ACC112 (cell line): ENCODE measurements at regions not wholly inside any gene's neighbourhood (a gene's known extent, or its start where the extent isn't known, plus 50 kb on each side); places are given as distances from the start of the nearest gene placed in this dataset.

Experiments
- H2AFZ ChIP-seq: fragments of 200-600 bp; sonication (generic); one replicate; pipeline ENCODE4 v1.6.0; 2017; ENCODE audit warnings: antibody characterized with exemption, low read length; ENCODE audit not compliant: unreplicated experiment
- H3K27ac ChIP-seq: fragments of 200-600 bp; sonication (generic); 2 replicates; pipeline ENCODE4 v1.5.1; 2014; ENCODE audit warnings: low read depth, mild to moderate bottlenecking, antibody characterized with exemption, low read length, moderate library complexity
- H3K27me3 ChIP-seq: fragments of 200-600 bp; sonication (generic); 2 replicates; pipeline ENCODE4 v1.6.1; 2014; ENCODE audit warnings: mild to moderate bottlenecking, antibody characterized with exemption, low read length, moderate library complexity, mixed read lengths; ENCODE audit not compliant: insufficient read depth
- H3K36me3 ChIP-seq: fragments of 200-600 bp; sonication (generic); 2 replicates; pipeline ENCODE4 v1.6.1; 2016; ENCODE audit warnings: mild to moderate bottlenecking, antibody characterized with exemption, low read length, moderate library complexity, mixed read lengths; ENCODE audit not compliant: insufficient read depth
- H3K4me1 ChIP-seq: fragments of 200-600 bp; sonication (generic); one replicate; pipeline ENCODE4 v1.6.1; 2016; ENCODE audit warnings: low read length, mixed read lengths; ENCODE audit not compliant: insufficient read depth, unreplicated experiment, control insufficient read depth
- H3K4me3 ChIP-seq: fragments of 200-600 bp; sonication (generic); 2 replicates; pipeline ENCODE4 v1.5.1; 2014; ENCODE audit warnings: mild to moderate bottlenecking, low read depth, low read length
- H3K79me2 ChIP-seq: fragments of 200-600 bp; sonication (generic); one replicate; pipeline ENCODE4 v1.6.0; 2016; ENCODE audit warnings: low read length; ENCODE audit not compliant: control insufficient read depth, unreplicated experiment, insufficient read depth

- Histone ChIP-seq H3K4me3 (no peak overlapping the region), H3K36me3 (no peaks in the 10 kb centered on the region), H3K79me2 (no peaks in the 10 kb centered on the region), H2AFZ (no peak overlapping the region), H3K27me3 (no peaks in the 10 kb centered on the region), H3K27ac (no peak overlapping the region), H3K4me1 (no peaks in the 10 kb centered on the region)
These were observed 427.6 kb downstream of the TBL1XR1 start for GRCh38 chr3:176769547-176770190.

GRCh38 chr3:176767385-176767784 lies 429.9 kb downstream of the TBL1XR1 start:
- no peak overlapping the region for H2AFZ ChIP-seq
- H3K4me1 ChIP-seq: no peaks in the 10 kb centered on the region
- H3K36me3 ChIP-seq: no peaks in the 10 kb centered on the region
- no peaks in the 10 kb centered on the region for H3K79me2 ChIP-seq
- H3K27me3 ChIP-seq: no peaks in the 10 kb centered on the region
- H3K4me3 ChIP-seq: no peak overlapping the region
- H3K27ac ChIP-seq: no peak overlapping the region

DNA sequence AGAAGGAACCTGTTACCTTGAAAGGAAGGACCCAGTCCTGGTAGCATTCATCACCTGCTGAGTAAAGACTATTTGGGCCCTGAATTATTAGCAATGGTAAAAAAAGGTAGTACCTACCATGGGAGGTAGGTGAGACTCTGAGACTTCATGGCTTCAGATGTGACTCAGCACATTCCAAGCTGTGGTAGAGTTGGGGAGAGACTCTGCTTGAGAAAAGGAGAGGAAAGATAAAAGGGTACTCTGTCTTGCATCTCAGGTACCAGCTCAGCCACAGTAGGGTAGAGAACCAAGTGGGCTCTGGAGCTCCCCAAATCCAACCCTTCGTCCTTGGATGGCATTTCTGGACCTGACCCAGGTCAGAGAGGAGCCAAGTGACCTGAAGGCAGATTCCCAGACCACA lies 430.4 kb downstream of the TBL1XR1 start:
- no peaks in the 10 kb centered on the region for H3K36me3 ChIP-seq
- H3K4me3 ChIP-seq: no peak overlapping the region
- H3K27ac ChIP-seq: no peak overlapping the region
- no peaks in the 10 kb centered on the region for H3K4me1 ChIP-seq
- H3K27me3 ChIP-seq: no peaks in the 10 kb centered on the region
- no peaks in the 10 kb centered on the region for H3K79me2 ChIP-seq
- H2AFZ ChIP-seq: no peak overlapping the region

GRCh38 chr3:176765382-176765900 lies 431.8 kb downstream of the TBL1XR1 start:
- H3K27me3 ChIP-seq: no peaks in the 10 kb centered on the region
- no peaks in the 10 kb centered on the region for H3K79me2 ChIP-seq
- H3K4me3 ChIP-seq: no peak overlapping the region
- no peak overlapping the region for H3K27ac ChIP-seq
- H3K36me3 ChIP-seq: no peaks in the 10 kb centered on the region
- no peaks in the 10 kb centered on the region for H3K4me1 ChIP-seq
- no peak overlapping the region for H2AFZ ChIP-seq

DNA sequence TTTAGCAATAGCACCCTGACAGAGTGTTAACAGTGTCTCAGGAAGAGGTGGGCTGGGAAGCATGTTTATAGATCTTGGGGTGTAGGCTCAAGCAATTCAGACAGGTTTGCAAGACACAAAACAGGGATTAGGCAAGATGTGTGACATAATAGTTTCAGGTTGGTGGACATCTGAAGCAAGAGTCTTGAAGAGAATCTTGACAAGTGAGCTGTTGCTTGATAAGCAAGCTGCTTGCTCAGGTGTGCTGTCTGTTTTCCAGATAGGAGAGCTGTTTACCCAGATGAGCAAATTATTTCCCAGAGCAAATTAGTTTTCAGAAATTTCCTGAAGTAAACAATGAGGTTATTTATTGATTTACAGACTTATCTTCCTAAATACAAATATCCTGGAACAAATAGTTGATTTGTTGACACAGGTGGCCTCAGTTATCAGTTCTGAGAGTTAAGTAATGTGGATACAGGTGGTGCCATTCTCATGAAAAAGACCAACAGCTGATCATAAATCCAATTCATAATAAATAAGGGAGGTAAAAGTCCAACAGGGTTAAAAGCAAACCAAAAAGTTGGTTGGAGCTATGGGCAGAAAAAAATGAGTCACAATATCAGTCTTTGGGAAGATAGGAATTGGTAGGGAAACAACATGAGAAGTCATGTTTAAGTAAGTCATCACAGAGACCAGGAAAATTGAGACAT lies 437.3 kb downstream of the TBL1XR1 start:
- Histone ChIP-seq H3K27me3 (no peaks in the 10 kb centered on the region), H3K79me2 (no peaks in the 10 kb centered on the region), H3K27ac (no peak overlapping the region)

GRCh38 chr3:176757429-176757828 lies 439.9 kb downstream of the TBL1XR1 start:
- no peaks in the 10 kb centered on the region for H3K4me1 ChIP-seq
- no peak overlapping the region for H3K4me3 ChIP-seq
- H3K27ac ChIP-seq: no peak overlapping the region
- no peak overlapping the region for H2AFZ ChIP-seq
- H3K79me2 ChIP-seq: no peaks in the 10 kb centered on the region
- H3K27me3 ChIP-seq: no peaks in the 10 kb centered on the region
- H3K36me3 ChIP-seq: no peaks in the 10 kb centered on the region

More for the DNA sequence above, 437.3 kb downstream of the TBL1XR1 start:
- H2AFZ ChIP-seq: no peak overlapping the region
- H3K4me3 ChIP-seq: no peak overlapping the region
- no peaks in the 10 kb centered on the region for H3K36me3 ChIP-seq
- no peaks in the 10 kb centered on the region for H3K4me1 ChIP-seq

GRCh38 chr3:176755977-176756376 lies 441.3 kb downstream of the TBL1XR1 start:
- H3K79me2 ChIP-seq: no peaks in the 10 kb centered on the region
- H3K4me1 ChIP-seq: no peaks in the 10 kb centered on the region
- no peaks in the 10 kb centered on the region for H3K36me3 ChIP-seq
- no peaks in the 10 kb centered on the region for H3K27me3 ChIP-seq
- H2AFZ ChIP-seq: no peak overlapping the region
- H3K27ac ChIP-seq: no peak overlapping the region
- H3K4me3 ChIP-seq: no peak overlapping the region

- no peaks in the 10 kb centered on the region for H3K4me1 ChIP-seq
- no peak overlapping the region for H3K27ac ChIP-seq
- H3K27me3 ChIP-seq: no peaks in the 10 kb centered on the region
- H3K79me2 ChIP-seq: no peaks in the 10 kb centered on the region
- H2AFZ ChIP-seq: no peak overlapping the region
- no peak overlapping the region for H3K4me3 ChIP-seq
- no peaks in the 10 kb centered on the region for H3K36me3 ChIP-seq
These were observed 441.7 kb downstream of the TBL1XR1 start for GRCh38 chr3:176755552-176755951.

DNA sequence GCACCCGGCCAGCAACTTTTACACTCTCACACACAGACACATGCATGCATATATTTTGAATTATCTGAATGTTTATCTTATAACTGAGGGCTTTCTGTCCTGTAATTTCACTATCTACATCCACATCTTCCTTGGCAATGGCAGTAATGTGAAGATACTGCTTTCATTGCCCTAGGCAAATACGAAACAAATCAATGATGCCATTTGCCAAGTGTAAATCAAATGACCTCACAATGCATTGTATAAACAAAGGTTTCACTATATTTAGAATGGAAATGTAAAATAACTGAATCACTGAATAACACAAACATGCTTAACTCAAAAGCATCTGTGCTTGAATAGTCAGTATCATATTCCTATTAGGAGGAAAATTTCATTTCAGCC lies 455.6 kb downstream of the TBL1XR1 start:
- H3K4me3 ChIP-seq: no peak overlapping the region
- H3K36me3 ChIP-seq: no peaks in the 10 kb centered on the region
- peaks cover 28% of the 10 kb centered on the region for H3K27me3 ChIP-seq
- H2AFZ ChIP-seq: no peak overlapping the region
- H3K79me2 ChIP-seq: no peaks in the 10 kb centered on the region
- no peak overlapping the region for H3K27ac ChIP-seq
- no peaks in the 10 kb centered on the region for H3K4me1 ChIP-seq

- H3K79me2 ChIP-seq: no peaks in the 10 kb centered on the region
- no peaks in the 10 kb centered on the region for H3K36me3 ChIP-seq
- H3K27ac ChIP-seq: no peak overlapping the region
- peaks cover 26% of the 10 kb centered on the region for H3K27me3 ChIP-seq
- H3K4me3 ChIP-seq: no peak overlapping the region
- H2AFZ ChIP-seq: no peak overlapping the region
- H3K4me1 ChIP-seq: no peaks in the 10 kb centered on the region
These were observed 456.2 kb downstream of the TBL1XR1 start for GRCh38 chr3:176740906-176741663.
